Cardiac fibroblast (primary cell): ENCODE measurements at regions not wholly inside any gene's neighbourhood (a gene's known extent, or its start where the extent isn't known, plus 50 kb on each side); places are given as distances from the start of the nearest gene placed in this dataset.

Source experiments
- DNase-seq, 2 donors: peaks; one replicate each; pipeline versions ENCODE4 v3.0.0 to v3.0.0-alpha.2; 2010; ENCODE audit warnings: low read depth in 2 of 2
- H3K4me3 ChIP-seq, 2 donors: replicated peaks in 1 of 2; 1 replicate in 1 of 2; 2 replicates in 1 of 2; pipeline ENCODE4 v1.5.1; 2011; ENCODE audit warnings: low read depth in 2 of 2, low read length in 2 of 2, mild to moderate bottlenecking in 2 of 2, moderate library complexity in 1 of 2
- CTCF ChIP-seq: IDR thresholded peaks from one replicate; pipeline ENCODE4 v1.5.1; 2011; ENCODE audit warnings: low read depth, mild to moderate bottlenecking, low read length, inconsistent platforms

DNA sequence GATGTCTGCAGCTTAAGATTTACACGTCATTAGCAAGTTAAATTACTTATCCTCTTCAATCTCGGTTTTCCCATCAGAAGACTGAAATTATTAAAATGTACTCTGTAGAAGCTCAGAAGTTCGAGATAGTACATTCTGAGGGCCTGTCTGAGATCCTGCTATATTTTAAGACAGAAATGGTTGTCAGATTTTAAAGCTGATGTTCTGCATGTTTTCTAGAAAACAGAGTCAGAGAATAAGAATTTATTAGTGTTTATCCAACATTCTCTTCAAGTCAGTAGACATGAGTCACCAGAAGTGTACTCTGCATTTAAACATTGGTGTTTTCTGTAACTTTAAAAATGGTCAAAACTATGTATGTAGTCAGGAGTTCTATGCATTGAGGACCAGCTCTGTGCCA, 155.2 kb upstream of the MYOCD start:
- TF ChIP-seq CTCF = no peak
- peak; percentile 2 to 62 for DNase-seq
- no peak overlapping the region for H3K4me3 ChIP-seq

- TF ChIP-seq CTCF = no peak
Observed at GRCh38 chr17:12512694-12513355, 152.9 kb upstream of the MYOCD start.

GRCh38 chr17:12514596-12514995, 151.1 kb upstream of the MYOCD start:
- peak in 1 of 2 donors; percentile 2 for DNase-seq
- H3K4me3 ChIP-seq = no peak overlapping the region
- TF ChIP-seq CTCF = no peak

More at GRCh38 chr17:12512694-12513355, 152.9 kb upstream of the MYOCD start:
- DNase-seq = peak; percentile 27 to 55
- no peak overlapping the region for H3K4me3 ChIP-seq

DNA sequence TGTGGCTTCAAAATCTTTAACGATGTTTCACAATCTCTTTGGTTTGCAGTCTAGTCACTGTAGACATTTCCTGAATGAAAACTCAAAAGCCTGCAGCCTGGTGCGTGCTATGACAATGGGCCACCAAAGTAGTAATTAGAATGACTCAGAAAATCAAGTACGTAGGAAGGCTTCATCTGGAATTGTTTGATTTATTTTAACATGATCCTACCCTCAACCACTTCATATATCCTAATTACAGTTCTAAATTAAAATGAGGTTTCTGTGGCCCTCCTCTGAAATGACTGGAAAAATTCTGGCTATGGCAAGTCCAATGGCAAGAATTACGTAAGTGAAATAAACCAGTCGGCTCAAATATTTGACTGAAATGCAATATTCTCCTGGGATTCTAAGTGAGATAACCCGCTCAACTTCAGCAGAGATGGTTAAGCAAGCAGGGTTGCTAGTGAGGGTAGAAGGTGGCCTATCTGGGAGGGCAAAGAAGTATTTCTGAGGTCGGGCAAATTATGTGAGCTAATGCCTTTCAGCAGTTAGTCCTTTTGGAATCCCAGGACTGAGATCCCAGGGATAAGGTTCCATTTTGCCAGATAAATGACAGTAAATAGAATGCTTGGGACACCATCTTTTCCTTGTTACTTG, 145.6 kb upstream of the MYOCD start:
- TF ChIP-seq CTCF = no peak
- no peak overlapping the region for H3K4me3 ChIP-seq
- DNase-seq = peak in 1 of 2 donors; percentile 15

DNA sequence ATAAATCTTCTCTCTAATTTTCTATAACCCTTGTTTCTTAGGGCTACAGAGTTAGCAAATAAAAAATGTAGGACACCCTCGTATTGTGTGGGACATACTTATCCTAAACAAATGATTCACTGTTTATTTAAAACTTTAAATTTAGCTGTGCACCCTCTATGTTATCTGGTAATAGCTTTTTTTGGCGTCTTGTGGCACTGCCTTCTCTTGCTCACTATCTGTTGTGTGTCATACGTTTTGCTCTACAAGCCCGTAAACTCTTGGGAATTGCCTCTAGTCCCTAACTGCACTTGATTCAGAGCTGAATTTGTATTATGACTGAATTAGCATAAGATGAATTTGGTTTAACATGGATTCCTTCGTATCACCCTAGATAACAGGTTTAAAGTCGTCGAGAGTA, 144.3 kb upstream of the MYOCD start:
- no peak overlapping the region for H3K4me3 ChIP-seq
- no peak for TF ChIP-seq CTCF
- no peak for DNase-seq

- TF ChIP-seq CTCF = no peak
- no peak for DNase-seq
- no peak overlapping the region for H3K4me3 ChIP-seq
Observed at GRCh38 chr17:12522336-12522735, 143.4 kb upstream of the MYOCD start.
